K562 (cell line): ENCODE measurements at regions not wholly inside any gene's neighbourhood (a gene's known extent, or its start where the extent isn't known, plus 50 kb on each side); places are given as distances from the start of the nearest gene placed in this dataset.

Experiments
- ATAC-seq: fragments of 200-7000 bp; cut with Tn5 transposase; 3 replicates; pipeline ENCODE4 v1.9.1; 2020; ENCODE audit warnings: moderate library complexity
- BruUV-seq: library from RNA; stranded (reverse); fragments of 400-500 nt; replicated peaks from 2 replicates; lab custom pipeline; 2021; lab: Mats Ljungman, UMichigan
- CTCF ChIA-PET: fragments of 300-600 bp; formaldehyde crosslinking; extraction: SDS; loops from one replicate; lab custom pipeline; 2021; ENCODE audit warnings: low intra/inter-chr PET ratio; lab: Yijun Ruan, JAX
- POLR2A ChIA-PET: fragments of 300-600, 350-650 bp; sonication (Branson Sonifier 250); formaldehyde crosslinking; extraction: SDS; loops from one replicate; lab custom pipeline; 2021; ENCODE audit warnings: antibody characterized with exemption, inconsistent platforms; lab: Yijun Ruan, JAX
- DNase-seq, 4 experiments: peaks; one replicate each; pipeline versions ENCODE4 v3.0.0 to v3.0.0-alpha.2; 2011 to 2018; ENCODE audit warnings: low spot score in 3 of 4, mixed read lengths in 3 of 4; ENCODE audit errors: extremely low read depth in 1 of 4
- FAIRE-seq: peaks from 2 replicates; lab custom pipeline; 2011; peaks lifted over from hg19 to GRCh38; lab: Jason Lieb, UNC
- H2AFZ ChIP-seq: 2 replicates; pipeline ENCODE4 v1.6.0; 2011; ENCODE audit warnings: low read depth, low read length, control low read depth, inconsistent platforms
- H3K27ac ChIP-seq: fragments of 200-600 bp; 3 replicates; pipeline ENCODE4 v1.8.0; 2011; ENCODE audit warnings: low read depth, mild to moderate bottlenecking, control low read depth, inconsistent platforms, low read length, moderate library complexity, mixed read lengths; ENCODE audit errors: extremely low read depth
- H3K27me3 ChIP-seq, 2 experiments: fragments of 300-600 bp in 1 of 2; 2 replicates in 1 of 2; 3 replicates in 1 of 2; pipeline versions ENCODE4 v1.6.0 to v1.8.0; 2011; ENCODE audit warnings: inconsistent platforms in 2 of 2, low read length in 2 of 2, mild to moderate bottlenecking in 1 of 2, mixed read lengths in 1 of 2, moderate library complexity in 1 of 2; ENCODE audit not compliant: control insufficient read depth in 2 of 2, insufficient read depth in 2 of 2
- H3K36me3 ChIP-seq: fragments of 300-600 bp; 3 replicates; pipeline ENCODE4 v1.8.0; 2011; ENCODE audit warnings: mild to moderate bottlenecking, low read length, inconsistent platforms; ENCODE audit not compliant: control insufficient read depth, insufficient read depth
- H3K4me1 ChIP-seq, 2 experiments: fragments of 200-600 bp in 1 of 2; replicated peaks in 1 of 2; 2 replicates in 1 of 2; 3 replicates in 1 of 2; pipeline versions ENCODE4 v1.5.1 to v1.8.0; 2011; ENCODE audit warnings: inconsistent platforms in 2 of 2, low read length in 2 of 2, mild to moderate bottlenecking in 1 of 2, mixed read lengths in 1 of 2, moderate library complexity in 1 of 2; ENCODE audit not compliant: control insufficient read depth in 2 of 2, insufficient read depth in 2 of 2
- H3K4me2 ChIP-seq: 2 replicates; pipeline ENCODE4 v1.6.1; 2011; ENCODE audit warnings: low read length, control low read depth, inconsistent platforms, mixed read lengths; ENCODE audit not compliant: insufficient read depth
- H3K4me3 ChIP-seq: fragments of 200-600 bp; sonication (generic), shearing (Covaris generic); 2 replicates; pipeline ENCODE4 v1.5.1; 2016; ENCODE audit warnings: control low read depth, inconsistent platforms
- H3K79me2 ChIP-seq: fragments of 200-600 bp; 3 replicates; pipeline ENCODE4 v1.8.0; 2011; ENCODE audit warnings: low read length, inconsistent platforms; ENCODE audit not compliant: control insufficient read depth, insufficient read depth
- H3K9ac ChIP-seq, 2 experiments: 2 replicates each; pipeline versions ENCODE4 v1.6.0 to v1.6.1; 2011; ENCODE audit warnings: low read depth in 2 of 2, low read length in 2 of 2, control low read depth in 1 of 2, inconsistent platforms in 1 of 2, mild to moderate bottlenecking in 1 of 2, mixed read lengths in 1 of 2; ENCODE audit not compliant: insufficient read depth in 1 of 2
- H3K9me1 ChIP-seq: one replicate; pipeline ENCODE4 v1.6.0; 2011; ENCODE audit warnings: inconsistent platforms, mild to moderate bottlenecking, low read length, moderate library complexity; ENCODE audit not compliant: control insufficient read depth, insufficient read depth
- H3K9me3 ChIP-seq: replicated peaks from 2 replicates; pipeline ENCODE4 v1.5.1; 2011; ENCODE audit warnings: low read depth, low read length, inconsistent platforms; ENCODE audit not compliant: control insufficient read depth, insufficient read depth
- H4K20me1 ChIP-seq: replicated peaks from 2 replicates; pipeline ENCODE4 v1.6.1; 2011; ENCODE audit warnings: low read length, inconsistent platforms, mixed read lengths; ENCODE audit not compliant: control insufficient read depth, insufficient read depth
- CBX3 ChIP-seq, 2 experiments: IDR thresholded peaks; 1 replicate in 1 of 2; 2 replicates in 1 of 2; pipeline ENCODE4 v1.6.1; 2012; ENCODE audit warnings: inconsistent platforms in 2 of 2, low read length in 2 of 2, borderline replicate concordance in 1 of 2, control low read depth in 1 of 2
- HNRNPH1 ChIP-seq: fragments of 200-400 bp; formaldehyde crosslinking; optimal IDR thresholded peaks from 2 replicates; pipeline ENCODE3; 2017; ENCODE audit warnings: low read depth, mild to moderate bottlenecking, low read length, moderate library complexity
- NFYB ChIP-seq: IDR thresholded peaks from 2 replicates; pipeline ENCODE4 v1.6.1; 2011; ENCODE audit warnings: mild to moderate bottlenecking, moderate library complexity; ENCODE audit not compliant: insufficient read length; ENCODE audit errors: extremely low read depth
- NR1H2 ChIP-seq: sonication (generic); formaldehyde crosslinking; IDR thresholded peaks from 2 replicates; pipeline ENCODE4 v1.4.0; 2020; ENCODE audit warnings: mild to moderate bottlenecking, missing genetic modification reagents
- RBM15 ChIP-seq: fragments of 200-400 bp; formaldehyde crosslinking; IDR thresholded peaks from 2 replicates; pipeline ENCODE4 v1.6.1; 2018; ENCODE audit warnings: mild to moderate bottlenecking, low read length, moderate library complexity; ENCODE audit not compliant: insufficient read depth
- RBM34 ChIP-seq: fragments of 200-400 bp; formaldehyde crosslinking; IDR thresholded peaks from 2 replicates; pipeline ENCODE4 v1.6.1; 2018; ENCODE audit warnings: low read length, borderline replicate concordance; ENCODE audit not compliant: insufficient read depth
- ZNF764 ChIP-seq: fragments of 250-450 bp; sonication (Bioruptor Pico); IDR thresholded peaks from 2 replicates; pipeline ENCODE4 v1.4.0; 2020; ENCODE audit warnings: low read depth, mild to moderate bottlenecking, moderate library complexity
- WGBS: fragments of 100-300 bp; shearing (Covaris generic); methylation state at CpG from one replicate; pipeline ENCODE4 v1.1.6; 2016; ENCODE audit warnings: low coverage, mixed read lengths; ENCODE audit not compliant: insufficient coverage; ENCODE audit errors: missing lambda C conversion rate; 5-methylcytosine and 5-hydroxymethylcytosine counted together
- in situ Hi-C: fragments of 300-500 bp; cut with MboI; formaldehyde crosslinking; loops from 4 replicates; pipeline ENCODE4 v1.15.0; 2018; ENCODE audit warnings: inconsistent platforms, mixed read lengths
- intact Hi-C: fragments of 100-400 bp; cut with micrococcal nuclease; formaldehyde crosslinking; loops from 2 replicates; pipeline ENCODE4 v1.14.2; 2022
- TF ChIP-seq, protein P1 (sequence below): fragments of 250-450 bp; sonication (Bioruptor Pico); IDR thresholded peaks from 2 replicates; pipeline ENCODE4 v1.4.0; 2020

DNA sequence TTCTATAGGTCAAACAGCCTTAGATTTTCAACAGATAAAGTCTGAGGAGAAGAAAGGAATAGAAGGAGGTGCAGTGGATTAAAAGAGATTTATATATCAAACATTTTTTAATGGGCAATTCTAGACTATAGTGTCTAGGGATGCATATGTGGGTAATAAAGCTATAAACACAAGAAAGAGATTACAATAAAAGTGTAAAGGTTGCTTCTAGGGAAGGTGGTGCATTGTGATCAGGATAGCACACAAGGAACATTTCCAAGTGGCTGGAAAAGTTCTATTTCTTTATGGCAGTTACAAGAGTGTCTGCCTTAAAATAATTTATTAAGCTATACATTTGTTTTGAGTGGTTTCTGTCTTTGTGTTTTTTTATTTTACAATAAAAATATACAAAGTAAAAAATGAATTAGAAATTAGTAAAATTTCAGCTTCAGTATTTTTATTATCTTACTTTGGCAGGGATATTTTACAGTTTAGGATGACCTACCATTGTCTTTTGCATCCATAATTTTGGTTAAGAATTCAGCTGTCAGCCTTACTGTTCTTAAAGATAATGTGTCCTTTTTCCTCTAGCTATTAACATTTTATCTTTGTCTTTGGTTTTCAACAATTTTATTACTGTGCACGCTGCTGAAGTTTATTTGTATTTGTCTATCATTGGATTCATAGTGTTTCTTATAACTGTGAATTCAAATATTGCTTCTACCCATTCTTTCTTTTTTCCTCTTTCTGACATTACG is 221.8 kb downstream of the LACC1 start:
- 0 out of 3 replicates have a peak, but pooled peaks of 1 of the 2 experiments have one; percentile 46 for TF ChIP-seq CBX3 (IDR thresholded peaks at IDR 0.05; ENCODE audit: borderline replicate concordance in 1 of 2, low read length in 2 of 2)
- no peak for TF ChIP-seq RBM15
- ChIA-PET POLR2A (interaction anchor here (1.0 kb wide), 1 partner anchor 16 kb away, joined by 3 read pairs; no protein-coding TSS in a partner anchor), CTCF (no interaction called here)
- Histone ChIP-seq H3K4me2 (no peak overlapping the region), H3K36me3 (no peaks in the 10 kb centered on the region), H2AFZ (no peak overlapping the region), H3K9ac (no peak overlapping the region), H3K27ac (no peak overlapping the region), H3K4me1 (no peaks in the 10 kb centered on the region), H4K20me1 (no peaks in the 10 kb centered on the region), H3K9me1 (no peaks in the 10 kb centered on the region), H3K9me3 (no peaks in the 10 kb centered on the region), H3K79me2 (no peaks in the 10 kb centered on the region), H3K4me3 (no peak overlapping the region), H3K27me3 (no peaks in the 10 kb centered on the region)
- in situ Hi-C loops: no loop called here
- ATAC-seq (no peak), DNase-seq (no peak), FAIRE-seq (no peak)
- intact Hi-C loops: no loop called here
- 0% methylated on average over 1 of the region's 2 CpGs for WGBS
- BruUV-seq: no TSS peak

DNA sequence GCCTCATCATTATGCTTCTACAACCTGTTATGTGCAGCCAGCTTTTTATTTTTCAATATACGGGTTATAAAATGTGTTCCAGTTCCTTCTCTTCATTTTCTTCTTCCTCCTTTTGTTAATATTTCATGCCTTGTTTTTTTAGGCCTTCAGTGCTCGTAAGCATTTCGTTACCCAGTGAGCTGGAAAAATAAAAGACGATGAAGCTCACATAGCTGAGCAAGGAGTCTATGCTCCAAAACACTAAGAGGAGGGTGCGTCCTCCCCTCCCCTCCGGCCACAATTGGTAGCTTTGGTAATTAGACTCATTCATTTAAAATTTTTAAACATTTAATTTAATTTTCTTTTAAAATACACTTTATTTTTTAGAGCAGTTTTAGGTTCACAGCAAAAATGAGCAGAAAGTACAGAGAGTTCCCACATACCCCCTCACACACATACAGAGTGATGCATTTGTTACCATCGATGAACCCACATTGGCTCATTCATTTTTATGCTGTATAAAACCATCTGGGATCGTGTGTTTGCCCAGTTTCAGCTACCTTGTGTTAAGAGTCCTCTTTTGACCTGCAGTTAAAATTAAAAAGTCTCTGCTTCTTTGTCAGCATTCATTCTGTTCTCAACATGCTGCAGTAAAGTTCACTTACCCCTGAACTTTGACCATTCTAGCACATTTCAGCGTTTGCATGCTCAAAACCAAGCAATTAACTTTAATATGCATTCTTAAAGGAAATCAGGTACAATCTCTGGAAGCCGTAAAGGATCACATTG is 223.9 kb downstream of the LACC1 start:
- H3K27me3 ChIP-seq: no peaks in the 10 kb centered on the region
- intact Hi-C loops: no loop called here
- in situ Hi-C loops: no loop called here
- H3K4me2 ChIP-seq: no peak overlapping the region
- H4K20me1 ChIP-seq: no peaks in the 10 kb centered on the region
- no peaks in the 10 kb centered on the region for H3K9me1 ChIP-seq
- no peak overlapping the region for H3K4me3 ChIP-seq
- H2AFZ ChIP-seq: no peak overlapping the region
- ChIA-PET POLR2A (no interaction called here), CTCF (no interaction called here)
- H3K36me3 ChIP-seq: no peaks in the 10 kb centered on the region
- DNase-seq (no peak), ATAC-seq (no peak), FAIRE-seq (no peak)
- no peaks in the 10 kb centered on the region for H3K4me1 ChIP-seq
- 3% methylated on average over 7 of the region's 10 CpGs for WGBS
- no peaks in the 10 kb centered on the region for H3K9me3 ChIP-seq
- no peak overlapping the region for H3K9ac ChIP-seq
- H3K27ac ChIP-seq: no peak overlapping the region
- no TSS peak for BruUV-seq
- no peaks in the 10 kb centered on the region for H3K79me2 ChIP-seq
- TF ChIP-seq NR1H2 (CRISPR knock-in tag): no peak
- TF ChIP-seq HNRNPH1: no peak
- TF ChIP-seq, protein P1, sequence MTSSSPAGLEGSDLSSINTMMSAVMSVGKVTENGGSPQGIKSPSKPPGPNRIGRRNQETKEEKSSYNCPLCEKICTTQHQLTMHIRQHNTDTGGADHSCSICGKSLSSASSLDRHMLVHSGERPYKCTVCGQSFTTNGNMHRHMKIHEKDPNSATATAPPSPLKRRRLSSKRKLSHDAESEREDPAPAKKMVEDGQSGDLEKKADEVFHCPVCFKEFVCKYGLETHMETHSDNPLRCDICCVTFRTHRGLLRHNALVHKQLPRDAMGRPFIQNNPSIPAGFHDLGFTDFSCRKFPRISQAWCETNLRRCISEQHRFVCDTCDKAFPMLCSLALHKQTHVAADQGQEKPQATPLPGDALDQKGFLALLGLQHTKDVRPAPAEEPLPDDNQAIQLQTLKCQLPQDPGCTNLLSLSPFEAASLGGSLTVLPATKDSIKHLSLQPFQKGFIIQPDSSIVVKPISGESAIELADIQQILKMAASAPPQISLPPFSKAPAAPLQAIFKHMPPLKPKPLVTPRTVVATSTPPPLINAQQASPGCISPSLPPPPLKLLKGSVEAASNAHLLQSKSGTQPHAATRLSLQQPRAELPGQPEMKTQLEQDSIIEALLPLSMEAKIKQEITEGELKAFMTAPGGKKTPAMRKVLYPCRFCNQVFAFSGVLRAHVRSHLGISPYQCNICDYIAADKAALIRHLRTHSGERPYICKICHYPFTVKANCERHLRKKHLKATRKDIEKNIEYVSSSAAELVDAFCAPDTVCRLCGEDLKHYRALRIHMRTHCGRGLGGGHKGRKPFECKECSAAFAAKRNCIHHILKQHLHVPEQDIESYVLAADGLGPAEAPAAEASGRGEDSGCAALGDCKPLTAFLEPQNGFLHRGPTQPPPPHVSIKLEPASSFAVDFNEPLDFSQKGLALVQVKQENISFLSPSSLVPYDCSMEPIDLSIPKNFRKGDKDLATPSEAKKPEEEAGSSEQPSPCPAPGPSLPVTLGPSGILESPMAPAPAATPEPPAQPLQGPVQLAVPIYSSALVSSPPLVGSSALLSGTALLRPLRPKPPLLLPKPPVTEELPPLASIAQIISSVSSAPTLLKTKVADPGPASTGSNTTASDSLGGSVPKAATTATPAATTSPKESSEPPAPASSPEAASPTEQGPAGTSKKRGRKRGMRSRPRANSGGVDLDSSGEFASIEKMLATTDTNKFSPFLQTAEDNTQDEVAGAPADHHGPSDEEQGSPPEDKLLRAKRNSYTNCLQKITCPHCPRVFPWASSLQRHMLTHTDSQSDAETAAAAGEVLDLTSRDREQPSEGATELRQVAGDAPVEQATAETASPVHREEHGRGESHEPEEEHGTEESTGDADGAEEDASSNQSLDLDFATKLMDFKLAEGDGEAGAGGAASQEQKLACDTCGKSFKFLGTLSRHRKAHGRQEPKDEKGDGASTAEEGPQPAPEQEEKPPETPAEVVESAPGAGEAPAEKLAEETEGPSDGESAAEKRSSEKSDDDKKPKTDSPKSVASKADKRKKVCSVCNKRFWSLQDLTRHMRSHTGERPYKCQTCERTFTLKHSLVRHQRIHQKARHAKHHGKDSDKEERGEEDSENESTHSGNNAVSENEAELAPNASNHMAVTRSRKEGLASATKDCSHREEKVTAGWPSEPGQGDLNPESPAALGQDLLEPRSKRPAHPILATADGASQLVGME: no peak
- no peak for TF ChIP-seq RBM34
- no peak for TF ChIP-seq ZNF764 (CRISPR knock-in tag)
- no peak for TF ChIP-seq NFYB
